ENCODE measurements at regions not wholly inside any gene's neighbourhood (a gene's known extent, or its start where the extent isn't known, plus 50 kb on each side); places are given as distances from the start of the nearest gene placed in this dataset.
A peak's percentile ranks its signal among the peaks of the same experiment; 100 is the strongest.

GRCh38 chr6:89028774-89029173, 51.8 kb upstream of the PNRC1 start:
- Histone ChIP-seq H3K4me3 (no peak overlapping the region), H3K4me1 (peaks cover 8% of the 10 kb centered on the region), H3K27ac (no peak overlapping the region), H3K36me3 (no peaks in the 10 kb centered on the region), H3K9me3 (no peaks in the 10 kb centered on the region), H3K27me3 (ENCODE audit: low read depth) (no peaks in the 10 kb centered on the region)
- ATAC-seq (no peak), DNase-seq (no peak)
- no peak for TF ChIP-seq CTCF (IDR thresholded peaks at IDR 0.05)
- intact Hi-C loops (cut with DNase I) = no loop called here

GRCh38 chr6:89027756-89028155, 52.8 kb upstream of the PNRC1 start:
- intact Hi-C loops (cut with DNase I) = no loop called here
- H3K4me1 ChIP-seq = peaks cover 15% of the 10 kb centered on the region
- no peaks in the 10 kb centered on the region for H3K36me3 ChIP-seq
- no peaks in the 10 kb centered on the region for H3K9me3 ChIP-seq
- ATAC-seq = no peak
- no peak for TF ChIP-seq CTCF (IDR thresholded peaks at IDR 0.05)
- H3K27ac ChIP-seq = no peak overlapping the region
- DNase-seq = no peak
- no peaks in the 10 kb centered on the region for H3K27me3 ChIP-seq (ENCODE audit: low read depth)
- no peak overlapping the region for H3K4me3 ChIP-seq

- no peaks in the 10 kb centered on the region for H3K9me3 ChIP-seq
- H3K36me3 ChIP-seq = no peaks in the 10 kb centered on the region
- intact Hi-C loops (cut with DNase I) = no loop called here
- no peaks in the 10 kb centered on the region for H3K27me3 ChIP-seq (ENCODE audit: low read depth)
- H3K4me3 ChIP-seq = no peak overlapping the region
- ATAC-seq (peak; percentile 56 to 78), DNase-seq (no peak)
- TF ChIP-seq CTCF (IDR thresholded peaks at IDR 0.05) = no peak
- no peak overlapping the region for H3K27ac ChIP-seq
- H3K4me1 ChIP-seq = peaks cover 16% of the 10 kb centered on the region
Measured at GRCh38 chr6:89026151-89026550, 54.4 kb upstream of the PNRC1 start.

GRCh38 chr6:89025633-89026032, 54.9 kb upstream of the PNRC1 start:
- intact Hi-C loops (cut with DNase I) = no loop called here
- H3K4me3 ChIP-seq = no peak overlapping the region
- H3K9me3 ChIP-seq = no peaks in the 10 kb centered on the region
- H3K27ac ChIP-seq = no peak overlapping the region
- H3K36me3 ChIP-seq = no peaks in the 10 kb centered on the region
- DNase-seq (no peak), ATAC-seq (no peak)
- TF ChIP-seq CTCF (IDR thresholded peaks at IDR 0.05) = no peak
- H3K27me3 ChIP-seq (ENCODE audit: low read depth) = no peaks in the 10 kb centered on the region
- H3K4me1 ChIP-seq = peaks cover 16% of the 10 kb centered on the region

GRCh38 chr6:89024456-89024855, 56.1 kb upstream of the PNRC1 start:
- peaks cover 16% of the 10 kb centered on the region for H3K4me1 ChIP-seq
- TF ChIP-seq CTCF (IDR thresholded peaks at IDR 0.05) = no peak
- no peak overlapping the region for H3K4me3 ChIP-seq
- no peaks in the 10 kb centered on the region for H3K36me3 ChIP-seq
- no peaks in the 10 kb centered on the region for H3K27me3 ChIP-seq (ENCODE audit: low read depth)
- H3K27ac ChIP-seq = no peak overlapping the region
- no peak for ATAC-seq
- intact Hi-C loops (cut with DNase I) = no loop called here
- DNase-seq = no peak
- H3K9me3 ChIP-seq = no peaks in the 10 kb centered on the region

Measured in lower lobe of right lung (tissue), 2 donors.